GM18517 (cell line): ENCODE measurements at regions not wholly inside any gene's neighbourhood (a gene's known extent, or its start where the extent isn't known, plus 50 kb on each side); places are given as distances from the start of the nearest gene placed in this dataset.

Experiments
- ATAC-seq: cut with Tn5 transposase; IDR thresholded peaks from one replicate; pipeline ENCODE4 v1.9.1; 2021; ENCODE audit warnings: mild to moderate bottlenecking, moderate library complexity; ENCODE audit not compliant: unreplicated experiment

DNA sequence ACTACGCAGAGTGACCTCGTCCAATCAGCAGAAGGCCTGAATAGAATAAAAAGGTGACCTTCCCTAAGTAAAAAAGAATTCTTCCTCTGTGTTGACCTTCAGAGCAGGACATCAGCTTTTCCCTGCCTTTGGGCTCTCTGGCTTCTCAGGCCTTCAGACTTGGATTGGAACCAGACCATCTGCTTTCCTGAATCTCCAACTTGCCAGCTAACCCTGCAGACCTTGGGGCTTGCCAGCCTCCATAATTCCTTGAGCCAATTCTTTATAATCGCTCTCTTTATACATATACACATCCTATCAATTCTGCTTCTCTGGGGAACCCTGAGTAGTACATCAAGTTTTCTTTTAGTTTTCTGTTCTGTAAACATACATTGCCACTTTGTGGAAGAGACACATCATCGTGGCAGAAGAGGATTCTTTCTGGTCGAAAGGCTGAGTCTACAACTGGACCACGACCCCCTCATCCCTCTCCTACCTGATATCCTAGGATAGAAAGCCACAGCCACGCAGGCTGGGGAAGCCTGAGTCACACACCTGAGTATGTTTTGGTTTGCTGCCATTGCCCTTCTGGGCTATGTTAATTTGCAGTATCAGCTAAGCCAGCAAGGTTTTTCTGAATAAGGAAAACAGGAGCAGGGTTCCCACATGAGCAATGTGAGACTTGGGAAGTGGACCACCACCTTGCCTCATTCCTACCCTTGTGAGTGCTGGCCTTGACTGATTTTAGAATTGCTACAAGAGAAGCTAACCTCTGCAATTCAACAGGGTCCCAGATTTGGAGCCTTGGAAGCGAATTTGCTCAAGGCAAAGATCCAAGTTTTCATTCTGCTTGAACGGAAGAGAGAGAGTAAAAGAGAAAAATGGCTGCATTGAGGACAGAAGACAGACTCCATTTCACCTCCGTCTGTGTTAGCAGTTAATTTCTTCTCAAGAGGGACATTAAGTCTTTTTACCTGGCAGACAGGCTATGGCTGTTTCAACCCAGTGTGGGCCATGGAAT, 445.2 kb upstream of the FZD8 start:
- no peak for ATAC-seq

DNA sequence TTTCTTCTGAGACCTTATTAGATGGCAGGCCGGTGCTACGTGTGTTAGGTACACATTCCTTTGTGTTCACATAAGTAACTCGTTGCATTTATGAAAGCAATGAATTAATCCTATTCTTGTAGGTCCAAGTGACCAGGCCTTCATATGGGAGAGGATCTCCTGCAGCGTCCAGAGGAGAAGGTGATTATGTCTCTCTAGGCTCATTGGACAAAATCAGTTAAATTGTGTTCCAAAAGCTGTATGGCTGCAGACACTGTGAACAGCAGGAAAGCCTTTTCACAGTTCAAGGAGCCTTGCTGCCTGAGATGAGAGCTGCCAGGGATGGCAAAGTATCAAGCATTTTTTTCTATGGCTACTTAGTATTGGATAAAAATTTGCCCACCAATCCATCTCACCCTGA, 433.1 kb upstream of the FZD8 start:
- no peak for ATAC-seq

DNA sequence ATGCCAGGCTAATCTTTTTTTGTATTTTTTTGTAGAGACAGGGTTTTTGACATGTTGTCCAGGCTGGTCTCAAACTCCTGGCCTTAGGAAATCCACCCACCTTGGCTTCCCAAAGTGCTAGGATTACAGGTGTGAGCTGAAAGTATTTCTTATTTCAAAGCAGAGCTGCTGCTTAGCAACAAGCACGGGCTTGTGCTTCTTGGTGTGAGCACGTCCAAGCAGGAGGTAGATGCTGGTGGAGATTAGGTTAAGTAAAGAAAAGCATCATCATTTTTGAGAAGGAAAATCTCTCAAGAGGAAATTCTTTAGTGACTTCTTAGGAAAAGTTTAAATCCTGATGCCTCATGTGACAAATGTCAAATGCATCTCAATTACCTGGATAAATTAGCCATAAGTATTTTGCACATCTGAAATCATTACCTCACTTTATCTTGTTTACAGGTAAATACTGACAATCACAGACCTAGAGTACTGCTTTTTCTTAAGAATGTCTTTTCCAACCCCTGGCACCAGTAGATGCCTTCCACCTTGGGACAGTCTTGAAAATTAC, 431.8 kb upstream of the FZD8 start:
- ATAC-seq, result no peak

DNA sequence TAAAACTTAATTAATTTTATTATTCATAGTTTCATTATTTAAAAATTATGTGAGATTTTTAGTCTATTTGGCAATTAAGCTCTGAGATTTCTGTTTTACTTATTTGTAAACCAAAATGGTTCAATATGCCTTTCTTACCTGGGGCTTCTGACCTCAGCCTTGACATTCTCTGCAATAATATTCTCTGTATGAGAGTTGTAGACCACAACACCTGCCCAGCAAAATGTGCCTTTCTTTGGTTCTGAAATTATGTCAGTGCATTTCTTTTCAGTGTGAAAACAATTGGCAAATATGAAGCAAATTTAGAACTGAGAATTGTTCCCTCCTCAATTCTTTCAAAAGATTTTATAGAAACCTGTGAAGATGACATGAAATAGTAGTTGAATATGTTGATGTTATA, 426.4 kb upstream of the FZD8 start:
- ATAC-seq, result no peak

DNA sequence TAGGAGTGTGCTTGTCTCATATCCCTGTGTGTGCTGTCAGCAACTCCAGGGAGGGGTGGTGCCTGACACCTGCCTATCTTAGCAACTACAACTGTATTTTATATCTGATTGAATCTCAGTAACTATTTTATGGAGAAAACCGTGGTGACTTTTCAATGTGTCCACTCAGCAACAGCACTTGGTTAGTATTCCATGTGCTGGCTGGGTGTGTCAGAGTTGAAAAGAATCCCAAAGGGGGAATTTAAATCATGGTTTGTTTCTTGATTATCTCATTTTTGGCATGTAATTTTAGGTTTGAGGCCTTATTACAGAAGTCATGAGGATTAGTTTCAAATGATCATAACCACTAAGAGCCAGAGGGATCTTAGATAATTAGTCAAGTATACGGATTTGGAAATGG, 425.7 kb upstream of the FZD8 start:
- no peak for ATAC-seq

DNA sequence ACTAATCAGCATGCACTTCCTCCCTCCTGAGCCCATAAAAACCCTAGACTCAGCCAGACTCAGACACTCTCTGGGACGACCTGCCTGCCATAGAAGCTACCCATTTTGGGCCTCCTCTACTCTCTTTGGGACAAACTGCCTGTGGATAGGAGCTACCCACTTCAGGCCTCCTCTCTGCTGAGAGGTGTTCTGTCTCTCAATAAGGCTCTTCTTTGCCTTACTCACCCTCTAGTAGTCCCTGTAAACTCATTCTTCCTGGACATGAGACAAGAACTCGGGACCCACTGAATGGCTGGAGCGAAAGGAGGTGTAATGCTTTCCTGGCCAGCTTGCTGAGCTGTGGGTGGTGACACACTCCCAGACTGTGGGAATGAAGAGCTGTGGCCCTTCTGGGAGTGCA, 424.8 kb upstream of the FZD8 start:
- no peak for ATAC-seq

DNA sequence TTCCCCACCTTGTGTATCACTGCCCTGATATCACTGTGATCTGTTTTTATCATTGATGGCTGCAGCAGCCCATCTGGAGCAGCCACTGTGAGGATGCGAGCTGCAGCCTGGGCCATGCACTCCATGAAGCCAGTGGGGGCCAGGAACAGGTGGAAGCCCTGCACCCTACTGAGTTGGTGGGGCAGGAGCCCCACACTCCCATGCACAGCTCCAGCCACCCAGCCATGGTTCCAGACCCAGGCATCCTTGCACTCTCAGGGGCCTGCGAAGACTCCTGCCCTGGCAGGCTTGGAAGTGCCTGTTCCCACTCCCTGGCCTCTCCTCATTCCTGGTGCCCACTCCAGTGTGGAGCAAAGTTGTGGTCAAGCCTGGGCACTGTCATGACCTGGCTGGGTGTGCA, 424.0 kb upstream of the FZD8 start:
- no peak for ATAC-seq

DNA sequence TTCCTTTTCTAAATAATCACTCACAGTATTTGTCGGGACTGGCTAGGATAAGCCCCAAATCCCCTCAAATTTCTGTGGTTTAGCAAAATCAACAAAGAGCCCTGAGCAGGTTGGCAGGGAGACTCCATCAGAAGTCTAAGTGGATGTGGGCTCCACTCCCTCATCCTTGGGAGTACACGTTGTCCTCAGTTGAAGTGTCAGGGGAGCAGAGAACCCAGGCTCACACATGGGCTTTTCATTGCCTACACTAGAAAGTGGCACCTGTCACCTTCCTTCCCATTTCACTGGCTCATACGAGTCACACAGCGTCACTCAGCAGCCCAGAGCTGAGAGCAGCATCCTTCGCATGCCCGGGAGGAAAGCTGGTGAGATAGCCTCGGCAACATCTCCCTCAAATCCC, 421.3 kb upstream of the FZD8 start:
- ATAC-seq, result no peak

DNA sequence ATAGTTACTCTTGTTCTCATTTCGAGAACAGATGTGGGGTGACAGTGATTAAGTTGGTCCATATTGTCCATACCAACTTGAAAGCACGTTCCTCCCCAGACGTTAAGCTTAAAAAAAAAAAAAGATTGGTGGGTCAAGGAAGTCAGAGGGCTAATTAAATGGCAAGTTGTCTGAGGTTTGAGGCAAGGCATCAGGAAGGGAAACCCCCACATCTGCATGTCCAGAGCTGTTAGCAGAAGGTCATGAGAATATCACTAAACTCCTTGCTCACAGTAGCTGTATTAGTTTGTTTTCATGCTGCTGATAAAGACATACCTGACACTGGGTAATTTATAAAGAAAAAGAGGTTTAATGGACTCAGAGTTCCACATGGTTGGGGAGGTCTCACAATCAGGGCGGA, 415.6 kb upstream of the FZD8 start:
- ATAC-seq, result no peak

DNA sequence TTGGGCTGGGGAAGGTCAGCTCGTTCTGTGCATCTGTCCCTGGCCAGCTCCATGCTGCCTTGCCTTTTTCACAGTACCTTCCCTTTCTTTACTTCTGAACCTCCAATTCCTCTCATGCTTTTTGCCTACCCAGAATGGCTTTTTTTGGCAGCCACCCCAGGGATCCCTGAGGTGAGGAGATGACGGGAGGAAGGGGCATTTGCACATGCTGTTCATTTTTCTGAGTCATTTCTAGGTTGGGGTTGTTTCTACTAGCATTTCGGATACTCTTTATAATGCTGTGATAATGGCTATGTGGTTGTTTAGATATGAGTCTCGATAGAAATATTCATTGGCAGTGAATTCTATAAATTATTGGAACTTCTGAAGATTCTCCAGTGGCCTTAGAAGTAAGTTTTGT, 415.1 kb upstream of the FZD8 start:
- ATAC-seq, result no peak

DNA sequence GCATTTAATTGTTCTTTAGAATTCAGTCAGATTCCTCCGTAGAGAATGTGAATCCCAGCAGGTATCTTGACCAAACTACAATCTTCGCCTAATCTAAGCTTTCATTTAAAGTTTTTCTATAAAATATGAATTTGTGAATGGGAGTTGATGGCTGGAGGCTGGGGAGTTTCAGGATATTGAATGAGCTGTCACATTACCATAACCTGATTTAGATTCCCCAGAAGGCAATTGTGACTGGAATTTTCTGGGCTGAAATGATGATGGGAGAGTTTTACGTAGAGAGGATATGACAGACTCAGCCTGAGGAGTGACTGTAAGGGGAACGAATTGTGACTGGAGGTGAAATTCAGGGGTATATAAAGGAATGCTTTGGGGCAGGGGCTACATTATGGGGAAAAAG, 411.7 kb upstream of the FZD8 start:
- ATAC-seq, result no peak

DNA sequence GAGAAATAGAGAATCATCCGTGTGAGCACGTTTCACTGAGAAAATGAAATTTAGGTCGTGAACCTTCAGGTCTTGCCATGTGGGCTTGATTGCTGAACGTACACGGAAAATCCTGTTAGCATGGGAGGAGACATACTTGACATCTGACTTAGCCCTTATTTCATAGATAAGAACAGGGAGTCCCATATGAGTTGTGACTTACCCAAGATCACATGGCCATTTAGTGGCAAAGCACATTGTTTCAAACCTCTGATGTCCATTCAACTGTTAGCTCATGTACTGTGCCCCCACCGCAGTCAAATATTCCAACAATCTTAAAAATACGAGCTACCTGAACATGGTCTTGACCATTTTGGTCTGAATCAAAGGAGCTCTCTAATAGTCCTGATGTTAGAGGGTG, 411.2 kb upstream of the FZD8 start:
- ATAC-seq, result no peak

DNA sequence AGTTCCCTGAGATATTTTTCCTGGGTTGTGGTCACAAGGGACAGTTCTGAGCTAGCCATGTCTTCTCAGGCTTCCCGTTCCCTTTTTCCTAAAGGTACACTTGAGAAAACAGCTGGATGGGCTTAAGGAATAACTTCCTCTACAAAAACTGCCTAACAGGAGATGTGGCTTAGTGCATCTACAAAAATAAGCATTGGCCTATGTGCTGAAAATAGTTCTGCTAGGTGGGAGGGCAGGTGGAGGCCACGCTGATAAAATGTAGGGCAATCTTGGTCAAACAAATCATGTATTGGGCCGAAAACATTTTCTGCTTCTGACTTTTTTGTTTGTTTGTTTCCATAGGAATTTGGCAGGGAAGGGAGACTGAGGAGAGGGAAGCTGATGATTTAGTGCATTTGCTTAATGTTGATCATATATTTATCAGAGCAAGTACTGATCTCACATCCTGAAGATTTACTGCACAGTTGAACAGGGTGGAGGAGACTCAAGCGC, 409.4 kb upstream of the FZD8 start:
- no peak for ATAC-seq

DNA sequence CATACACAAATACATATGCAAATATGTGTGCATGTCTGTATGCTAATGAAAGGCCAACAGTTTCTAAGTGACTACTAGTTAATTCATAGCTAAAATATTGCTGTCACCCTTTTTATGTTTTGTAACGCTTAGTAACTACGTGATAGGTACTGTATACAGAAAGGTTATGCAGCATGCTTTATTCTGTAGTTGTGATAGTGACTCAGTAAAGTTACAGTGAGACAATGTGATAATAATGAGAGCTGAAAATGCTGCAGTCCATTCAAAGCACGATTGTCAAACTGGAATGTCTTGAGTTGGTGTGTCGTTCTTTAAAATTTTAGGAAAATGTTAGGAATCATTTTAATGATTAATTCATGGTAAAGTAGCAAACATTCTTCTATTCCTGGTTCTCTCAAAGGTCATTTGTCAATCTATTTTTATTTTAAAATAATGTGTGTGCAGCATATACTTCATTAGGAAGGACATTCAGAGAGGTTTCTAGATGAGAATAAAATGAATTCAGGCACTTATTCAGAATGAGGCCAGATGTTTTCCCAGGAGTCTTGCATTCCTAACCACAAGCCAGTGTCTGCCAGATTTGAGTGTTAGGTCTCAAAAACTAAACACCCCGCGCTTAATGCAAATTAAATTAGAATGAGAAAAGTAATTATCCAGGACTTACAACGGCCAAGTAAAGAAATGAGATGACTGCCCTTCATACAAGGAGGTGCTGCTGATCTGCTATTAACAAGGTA, 408.8 kb upstream of the FZD8 start:
- ATAC-seq, result no peak

DNA sequence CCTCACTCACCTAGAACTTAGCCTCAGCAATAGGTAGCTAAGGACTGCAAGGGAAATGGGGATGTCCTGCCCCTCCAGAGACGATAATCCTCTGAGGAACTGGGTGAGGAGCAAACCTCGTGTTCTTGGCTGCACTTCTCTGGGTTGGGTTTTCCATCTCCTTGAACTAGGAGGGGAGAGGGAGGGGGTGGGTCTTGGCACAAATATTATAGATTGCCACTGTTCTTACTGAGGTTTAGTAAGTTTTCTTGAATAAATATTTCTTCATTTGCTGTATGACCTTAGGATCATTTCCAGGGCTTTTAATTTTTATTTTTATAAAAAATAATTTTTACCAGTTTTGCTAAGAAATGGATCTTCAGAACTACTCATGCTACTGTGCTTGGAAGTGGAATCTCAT, 406.7 kb upstream of the FZD8 start:
- ATAC-seq, result no peak

DNA sequence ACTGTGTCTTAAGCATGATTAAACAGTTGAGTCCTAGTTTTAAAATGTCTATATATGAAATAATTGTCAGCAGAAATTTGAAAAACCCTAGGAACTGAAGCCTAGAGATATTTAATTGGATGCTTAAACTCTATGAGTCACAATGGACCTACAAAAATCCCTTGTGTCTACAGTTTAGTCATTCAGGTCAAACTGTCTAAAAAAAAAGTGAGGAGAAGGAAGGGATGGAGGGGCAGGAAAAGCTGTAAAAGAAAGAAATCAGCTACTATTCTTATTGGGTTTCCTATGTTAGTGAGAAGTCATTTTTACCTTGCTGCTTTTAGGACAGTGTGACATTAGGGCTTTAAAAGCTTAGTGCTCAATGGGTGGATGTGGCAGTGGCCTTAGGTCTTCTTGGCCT, 406.1 kb upstream of the FZD8 start:
- no peak for ATAC-seq

DNA sequence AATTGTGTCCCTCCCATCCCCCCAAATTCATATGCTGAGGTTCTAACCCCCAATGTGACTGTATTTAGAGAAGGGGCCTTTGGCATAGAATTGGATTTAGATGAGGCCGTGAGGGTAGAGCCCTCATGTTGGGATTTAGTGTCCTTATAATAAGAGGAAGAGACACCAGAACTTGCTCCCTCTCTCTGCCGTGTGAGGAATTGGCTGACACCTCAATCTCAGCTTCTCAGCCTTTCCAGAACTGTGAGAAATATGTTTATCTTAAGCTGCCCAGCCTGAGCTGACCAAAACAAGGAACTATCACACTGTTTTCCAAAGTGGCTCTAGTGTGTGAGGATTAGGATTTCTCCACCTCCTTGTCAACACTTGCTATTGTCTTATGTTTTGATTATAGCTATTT, 400.0 kb upstream of the FZD8 start:
- no peak for ATAC-seq

DNA sequence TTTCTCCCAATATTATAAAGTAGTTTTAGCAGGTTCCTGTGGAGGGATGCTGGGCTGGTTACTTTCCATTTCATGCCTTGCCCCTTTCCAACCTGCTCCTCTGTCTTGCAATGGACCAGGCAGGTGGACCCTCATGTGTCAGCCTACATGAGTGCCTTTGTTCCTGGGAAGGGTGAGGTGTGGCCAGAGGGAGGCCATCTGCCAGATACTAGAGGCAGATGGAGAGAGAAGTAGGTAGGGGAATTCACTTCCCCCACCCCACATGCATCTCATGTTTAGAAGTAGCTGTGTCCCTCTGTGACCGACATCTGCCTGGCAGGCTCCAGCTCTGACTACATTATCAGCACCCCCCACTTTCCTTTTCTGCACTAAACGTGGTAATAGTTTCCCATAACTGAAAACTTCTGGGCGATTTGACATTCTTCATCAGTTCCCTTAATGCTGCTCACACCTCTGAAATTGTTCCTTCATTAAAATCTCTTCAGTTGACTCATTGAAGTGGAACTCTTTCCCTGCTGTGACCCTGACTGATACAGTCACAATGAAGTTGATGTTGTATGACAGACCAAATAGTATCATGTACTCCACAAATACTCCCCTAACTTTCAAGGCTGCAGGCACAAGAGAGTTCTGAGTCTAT, 396.3 kb upstream of the FZD8 start:
- ATAC-seq, result no peak

DNA sequence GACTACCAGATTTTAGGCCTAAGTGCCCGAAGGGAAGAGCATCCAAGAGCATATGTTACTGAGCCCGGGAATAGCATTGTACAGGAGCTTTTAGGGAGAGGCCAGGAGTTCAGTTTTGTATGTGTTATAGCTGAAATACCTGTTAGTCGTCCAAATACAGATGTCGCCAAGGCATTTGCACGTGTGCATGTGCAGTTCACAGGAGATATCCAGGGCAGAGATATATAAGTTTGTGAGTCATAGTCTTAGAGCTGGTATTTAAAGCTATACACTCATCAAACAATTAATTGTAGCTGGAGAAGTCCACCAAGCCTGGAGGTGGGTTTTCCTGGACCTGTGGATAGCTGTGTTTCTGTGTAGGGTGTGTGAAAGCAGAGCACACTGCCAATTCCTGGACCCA, 394.0 kb upstream of the FZD8 start:
- no peak for ATAC-seq

DNA sequence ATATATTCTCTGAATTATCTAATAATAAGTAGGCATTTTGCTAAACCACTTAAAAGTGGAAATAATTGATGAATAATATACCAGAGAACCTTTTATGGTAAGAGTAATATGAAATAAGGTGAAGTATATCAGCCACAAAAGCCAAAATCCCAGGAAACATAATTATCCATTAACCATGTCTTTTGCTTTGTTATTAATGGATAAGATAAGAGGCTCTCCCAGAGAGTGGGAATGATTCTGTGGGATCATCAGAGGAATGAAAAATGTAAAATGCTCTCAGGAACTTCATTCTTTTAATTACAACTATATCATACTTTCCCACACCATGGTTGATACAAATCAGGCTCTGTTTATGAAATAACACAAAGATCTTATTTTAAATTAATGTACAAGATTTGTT, 391.7 kb upstream of the FZD8 start:
- no peak for ATAC-seq

DNA sequence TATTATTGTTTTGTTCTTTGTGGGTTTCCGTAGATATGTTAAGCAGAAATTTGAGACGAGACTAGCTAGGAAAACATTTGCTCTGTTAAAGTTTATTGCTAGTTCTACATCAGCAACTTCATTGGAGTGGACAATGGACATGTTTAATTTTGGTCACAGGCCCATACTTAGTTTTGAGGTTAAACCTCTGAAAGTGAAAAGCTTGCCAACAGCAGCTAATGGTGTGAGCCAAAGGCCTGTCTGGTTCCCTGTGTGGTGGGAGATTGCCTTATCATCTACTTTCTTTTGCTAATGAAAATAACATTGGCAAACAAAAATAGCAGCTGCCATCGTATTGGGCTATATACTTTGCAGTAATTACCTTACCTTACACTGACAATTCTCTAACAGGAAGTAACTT, 388.4 kb upstream of the FZD8 start:
- no peak for ATAC-seq
